HEK293 (cell line): ENCODE measurements at regions not wholly inside any gene's neighbourhood (a gene's known extent, or its start where the extent isn't known, plus 50 kb on each side); places are given as distances from the start of the nearest gene placed in this dataset.

ENCODE experiments used
- CTCF ChIA-PET: fragments of 350-600 bp; formaldehyde crosslinking; extraction: SDS; loops from one replicate; lab custom pipeline; 2021; ENCODE audit warnings: antibody characterized with exemption; lab: Yijun Ruan, JAX
- POLR2A ChIA-PET: fragments of 300-600 bp; formaldehyde crosslinking; extraction: SDS; loops from one replicate; lab custom pipeline; 2020; ENCODE audit warnings: antibody characterized with exemption, inconsistent platforms; lab: Yijun Ruan, JAX
- H3K27ac ChIP-seq: fragments of 200-500 bp; sonication (Bioruptor generic); 2 replicates; pipeline ENCODE4 v1.5.1; 2014; ENCODE audit warnings: low read depth, low read length, control low read depth, inconsistent platforms; ENCODE audit errors: extremely low read depth
- H3K36me3 ChIP-seq, 2 experiments: fragments of 200-500 bp in 1 of 2; sonication (Bioruptor generic) in 1 of 2; 1 replicate in 1 of 2; 2 replicates in 1 of 2; pipeline ENCODE4 v1.5.1; 2014 to 2017; ENCODE audit warnings: inconsistent platforms in 2 of 2, low read length in 2 of 2; ENCODE audit not compliant: control insufficient read depth in 2 of 2, insufficient read depth in 1 of 2
- H3K4me1 ChIP-seq: fragments of 200-500 bp; sonication (Bioruptor generic); 2 replicates; pipeline ENCODE4 v1.5.1; 2014; ENCODE audit warnings: mild to moderate bottlenecking, low read length, inconsistent platforms; ENCODE audit not compliant: control insufficient read depth, insufficient read depth
- H3K4me3 ChIP-seq: 2 replicates; pipeline ENCODE4 v1.5.1; 2011; ENCODE audit warnings: low read depth, mild to moderate bottlenecking, control low read depth, low read length, moderate library complexity
- H3K9me3 ChIP-seq: fragments of 200-500 bp; sonication (Bioruptor generic); 2 replicates; pipeline ENCODE4 v1.5.1; 2014; ENCODE audit warnings: low read depth, low read length, inconsistent platforms; ENCODE audit not compliant: control insufficient read depth, insufficient read depth
- BCL6B ChIP-seq: fragments of 450-650 bp; formaldehyde crosslinking; IDR thresholded peaks from 2 replicates; pipeline ENCODE4 v1.5.1; 2017; ENCODE audit warnings: missing biosample characterization, missing genetic modification characterization
- FEZF1 ChIP-seq: fragments of 450-650 bp; formaldehyde crosslinking; IDR thresholded peaks from 2 replicates; pipeline ENCODE4 v1.5.1; 2016; ENCODE audit warnings: missing biosample characterization, missing genetic modification characterization
- SALL2 ChIP-seq: fragments of 450-650 bp; formaldehyde crosslinking; IDR thresholded peaks from 2 replicates; pipeline ENCODE4 v1.5.0; 2017; ENCODE audit warnings: missing biosample characterization, mild to moderate bottlenecking, missing genetic modification characterization, borderline replicate concordance
- SP2 ChIP-seq: fragments of 450-650 bp; formaldehyde crosslinking; IDR thresholded peaks from 2 replicates; pipeline ENCODE4 v1.5.1; 2016; ENCODE audit warnings: missing biosample characterization, missing genetic modification characterization
- ZBTB26 ChIP-seq: fragments of 450-650 bp; formaldehyde crosslinking; optimal IDR thresholded peaks from 2 replicates; pipeline ENCODE3; 2016; ENCODE audit warnings: missing biosample characterization, mild to moderate bottlenecking, missing genetic modification characterization
- ZEB2 ChIP-seq: fragments of 450-650 bp; formaldehyde crosslinking; IDR thresholded peaks from 2 replicates; pipeline ENCODE4 v1.5.1; 2016; ENCODE audit warnings: missing biosample characterization, missing genetic modification characterization
- ZNF112 ChIP-seq: fragments of 450-650 bp; formaldehyde crosslinking; IDR thresholded peaks from 2 replicates; pipeline ENCODE4 v1.5.0; 2017; ENCODE audit warnings: missing biosample characterization, missing genetic modification characterization
- ZNF146 ChIP-seq: fragments of 450-650 bp; formaldehyde crosslinking; IDR thresholded peaks from 2 replicates; pipeline ENCODE4 v1.5.1; 2016; ENCODE audit warnings: missing biosample characterization, missing genetic modification characterization
- ZNF23 ChIP-seq: fragments of 450-650 bp; formaldehyde crosslinking; IDR thresholded peaks from 2 replicates; pipeline ENCODE4 v1.5.1; 2016; ENCODE audit warnings: missing biosample characterization, missing genetic modification characterization, borderline replicate concordance
- ZNF248 ChIP-seq: fragments of 450-650 bp; formaldehyde crosslinking; IDR thresholded peaks from 2 replicates; pipeline ENCODE4 v1.5.1; 2017; ENCODE audit warnings: missing biosample characterization, missing genetic modification characterization
- ZNF26 ChIP-seq: fragments of 450-650 bp; formaldehyde crosslinking; IDR thresholded peaks from 2 replicates; pipeline ENCODE4 v1.5.1; 2016; ENCODE audit warnings: missing biosample characterization, missing genetic modification characterization
- ZNF350 ChIP-seq: fragments of 450-650 bp; formaldehyde crosslinking; IDR thresholded peaks from 2 replicates; pipeline ENCODE4 v1.5.0; 2017; ENCODE audit warnings: missing biosample characterization, mild to moderate bottlenecking, missing genetic modification characterization
- ZNF394 ChIP-seq: fragments of 450-650 bp; formaldehyde crosslinking; IDR thresholded peaks from 2 replicates; pipeline ENCODE4 v1.5.1; 2016; ENCODE audit warnings: missing biosample characterization, missing genetic modification characterization, mild to moderate bottlenecking, moderate library complexity, borderline replicate concordance
- ZNF514 ChIP-seq: fragments of 450-650 bp; formaldehyde crosslinking; IDR thresholded peaks from 2 replicates; pipeline ENCODE4 v1.5.1; 2016; ENCODE audit warnings: missing biosample characterization, missing genetic modification characterization
- ZNF521 ChIP-seq: fragments of 450-650 bp; formaldehyde crosslinking; IDR thresholded peaks from 2 replicates; pipeline ENCODE4 v1.5.1; 2017; ENCODE audit warnings: missing biosample characterization, mild to moderate bottlenecking, missing genetic modification characterization
- ZNF529 ChIP-seq: fragments of 450-650 bp; formaldehyde crosslinking; IDR thresholded peaks from 2 replicates; pipeline ENCODE4 v1.5.1; 2017; ENCODE audit warnings: missing genetic modification characterization, missing biosample characterization; ENCODE audit not compliant: insufficient replicate concordance
- ZNF626 ChIP-seq: fragments of 450-650 bp; sonication (Bioruptor Pico); formaldehyde crosslinking; IDR thresholded peaks from 2 replicates; pipeline ENCODE4 v1.5.1; 2018; ENCODE audit warnings: missing biosample characterization, missing genetic modification characterization, inconsistent platforms
- ZNF639 ChIP-seq: fragments of 450-650 bp; formaldehyde crosslinking; IDR thresholded peaks from 2 replicates; pipeline ENCODE4 v1.5.1; 2016; ENCODE audit warnings: missing biosample characterization, missing genetic modification characterization
- ZNF785 ChIP-seq: fragments of 450-650 bp; formaldehyde crosslinking; IDR thresholded peaks from 2 replicates; pipeline ENCODE4 v1.5.1; 2016; ENCODE audit warnings: missing biosample characterization, missing genetic modification characterization
- ZNF837 ChIP-seq: fragments of 450-650 bp; formaldehyde crosslinking; IDR thresholded peaks from 2 replicates; pipeline ENCODE4 v1.5.1; 2016; ENCODE audit warnings: missing biosample characterization, missing genetic modification characterization
- ZNF843 ChIP-seq: fragments of 450-650 bp; formaldehyde crosslinking; IDR thresholded peaks from 2 replicates; pipeline ENCODE4 v1.5.1; 2016; ENCODE audit warnings: missing biosample characterization, missing genetic modification characterization
- ZSCAN30 ChIP-seq: fragments of 450-650 bp; IDR thresholded peaks from 2 replicates; pipeline ENCODE4 v1.5.1; 2018; ENCODE audit warnings: missing biosample characterization, mild to moderate bottlenecking, missing genetic modification characterization, moderate library complexity

GRCh38 chr13:53473397-53473796 is 444.8 kb downstream of the OLFM4 start (continued):
- TF ChIP-seq ZNF394 (tag by site-specific recombination) (no peak), ZNF514 (no peak), ZSCAN30 (tag by site-specific recombination) (no peak), ZNF350 (no peak), ZNF26 (tag by site-specific recombination) (no peak)

- H3K9me3 ChIP-seq, result no peaks in the 10 kb centered on the region
- H3K27ac ChIP-seq, result no peak overlapping the region
- no peaks in the 10 kb centered on the region for H3K36me3 ChIP-seq
- TF ChIP-seq ZNF521, result no peak
- no peak for TF ChIP-seq ZNF639
- no peak for TF ChIP-seq SP2 (tag by site-specific recombination)
- TF ChIP-seq FEZF1 (tag by site-specific recombination), result no peak
- TF ChIP-seq ZNF626 (tag by site-specific recombination), result no peak
- TF ChIP-seq ZBTB26, result no peak
- no peak for TF ChIP-seq ZNF529 (tag by site-specific recombination)
- no peak for TF ChIP-seq ZNF785 (tag by site-specific recombination)
- TF ChIP-seq SALL2 (tag by site-specific recombination), result no peak
- no peak for TF ChIP-seq ZNF23 (tag by site-specific recombination)
- no peak for TF ChIP-seq ZEB2
- no peak for TF ChIP-seq ZNF26 (tag by site-specific recombination)
- TF ChIP-seq ZNF248 (tag by site-specific recombination), result no peak
- no peak for TF ChIP-seq ZNF837 (tag by site-specific recombination)
- ChIA-PET POLR2A (no interaction called here), CTCF (no interaction called here)
- no peak overlapping the region for H3K4me3 ChIP-seq
- H3K4me1 ChIP-seq, result no peaks in the 10 kb centered on the region
Measured at GRCh38 chr13:53474878-53475277, 446.3 kb downstream of the OLFM4 start.

- Histone ChIP-seq H3K9me3 (no peaks in the 10 kb centered on the region), H3K4me1 (no peaks in the 10 kb centered on the region), H3K27ac (no peak overlapping the region), H3K4me3 (no peak overlapping the region), H3K36me3 (no peaks in the 10 kb centered on the region)
- ChIA-PET POLR2A (no interaction called here), CTCF (no interaction called here)
- no peak for TF ChIP-seq ZNF112 (tag by site-specific recombination)
- no peak for TF ChIP-seq BCL6B
- TF ChIP-seq ZNF146, result no peak
- TF ChIP-seq ZNF843, result no peak
Measured at GRCh38 chr13:53490752-53491151, 462.1 kb downstream of the OLFM4 start.
